ENCODE measurements at regions not wholly inside any gene's neighbourhood (a gene's known extent, or its start where the extent isn't known, plus 50 kb on each side); places are given as distances from the start of the nearest gene placed in this dataset.

DNA sequence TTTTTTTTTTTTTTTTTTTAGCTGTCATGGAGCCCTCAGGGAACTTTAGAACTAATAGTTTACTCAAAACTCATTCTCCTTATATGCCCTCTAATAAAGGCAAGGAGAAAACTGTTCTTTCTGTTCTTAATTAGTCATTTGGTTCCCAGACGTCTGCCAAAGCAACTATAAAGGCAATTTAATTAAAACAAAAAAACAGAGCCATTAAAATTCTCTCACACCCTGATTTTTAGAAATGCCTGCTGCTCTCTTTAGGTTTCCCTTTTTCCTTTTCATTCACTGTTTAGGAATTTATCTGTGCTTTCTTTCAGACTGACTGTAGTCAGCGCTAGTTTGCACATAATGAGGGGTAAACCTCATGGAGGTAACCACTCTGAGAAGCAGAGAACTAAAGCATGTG is 463.6 kb upstream of the THRB start:
- TF ChIP-seq NANOG (IDR thresholded peaks at IDR 0.05; ENCODE audit: borderline replicate concordance) (no peak), EZH2phosphoT487 (IDR thresholded peaks at IDR 0.05; ENCODE audit: unreplicated experiment) (no peak), JUNB (IDR thresholded peaks at IDR 0.05; ENCODE audit: unreplicated experiment) (no peak), EZH2 (IDR thresholded peaks at IDR 0.05; ENCODE audit: low read depth, unreplicated experiment) (no peak), POLR2AphosphoS5 (IDR thresholded peaks at IDR 0.05; ENCODE audit: low read depth) (no peak)
- TF ChIP-seq, protein P1, sequence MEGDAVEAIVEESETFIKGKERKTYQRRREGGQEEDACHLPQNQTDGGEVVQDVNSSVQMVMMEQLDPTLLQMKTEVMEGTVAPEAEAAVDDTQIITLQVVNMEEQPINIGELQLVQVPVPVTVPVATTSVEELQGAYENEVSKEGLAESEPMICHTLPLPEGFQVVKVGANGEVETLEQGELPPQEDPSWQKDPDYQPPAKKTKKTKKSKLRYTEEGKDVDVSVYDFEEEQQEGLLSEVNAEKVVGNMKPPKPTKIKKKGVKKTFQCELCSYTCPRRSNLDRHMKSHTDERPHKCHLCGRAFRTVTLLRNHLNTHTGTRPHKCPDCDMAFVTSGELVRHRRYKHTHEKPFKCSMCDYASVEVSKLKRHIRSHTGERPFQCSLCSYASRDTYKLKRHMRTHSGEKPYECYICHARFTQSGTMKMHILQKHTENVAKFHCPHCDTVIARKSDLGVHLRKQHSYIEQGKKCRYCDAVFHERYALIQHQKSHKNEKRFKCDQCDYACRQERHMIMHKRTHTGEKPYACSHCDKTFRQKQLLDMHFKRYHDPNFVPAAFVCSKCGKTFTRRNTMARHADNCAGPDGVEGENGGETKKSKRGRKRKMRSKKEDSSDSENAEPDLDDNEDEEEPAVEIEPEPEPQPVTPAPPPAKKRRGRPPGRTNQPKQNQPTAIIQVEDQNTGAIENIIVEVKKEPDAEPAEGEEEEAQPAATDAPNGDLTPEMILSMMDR (conservative IDR thresholded peaks at IDR 0.05; ENCODE audit: low read depth in 2 of 2) = no peak
- TF ChIP-seq, protein P2, sequence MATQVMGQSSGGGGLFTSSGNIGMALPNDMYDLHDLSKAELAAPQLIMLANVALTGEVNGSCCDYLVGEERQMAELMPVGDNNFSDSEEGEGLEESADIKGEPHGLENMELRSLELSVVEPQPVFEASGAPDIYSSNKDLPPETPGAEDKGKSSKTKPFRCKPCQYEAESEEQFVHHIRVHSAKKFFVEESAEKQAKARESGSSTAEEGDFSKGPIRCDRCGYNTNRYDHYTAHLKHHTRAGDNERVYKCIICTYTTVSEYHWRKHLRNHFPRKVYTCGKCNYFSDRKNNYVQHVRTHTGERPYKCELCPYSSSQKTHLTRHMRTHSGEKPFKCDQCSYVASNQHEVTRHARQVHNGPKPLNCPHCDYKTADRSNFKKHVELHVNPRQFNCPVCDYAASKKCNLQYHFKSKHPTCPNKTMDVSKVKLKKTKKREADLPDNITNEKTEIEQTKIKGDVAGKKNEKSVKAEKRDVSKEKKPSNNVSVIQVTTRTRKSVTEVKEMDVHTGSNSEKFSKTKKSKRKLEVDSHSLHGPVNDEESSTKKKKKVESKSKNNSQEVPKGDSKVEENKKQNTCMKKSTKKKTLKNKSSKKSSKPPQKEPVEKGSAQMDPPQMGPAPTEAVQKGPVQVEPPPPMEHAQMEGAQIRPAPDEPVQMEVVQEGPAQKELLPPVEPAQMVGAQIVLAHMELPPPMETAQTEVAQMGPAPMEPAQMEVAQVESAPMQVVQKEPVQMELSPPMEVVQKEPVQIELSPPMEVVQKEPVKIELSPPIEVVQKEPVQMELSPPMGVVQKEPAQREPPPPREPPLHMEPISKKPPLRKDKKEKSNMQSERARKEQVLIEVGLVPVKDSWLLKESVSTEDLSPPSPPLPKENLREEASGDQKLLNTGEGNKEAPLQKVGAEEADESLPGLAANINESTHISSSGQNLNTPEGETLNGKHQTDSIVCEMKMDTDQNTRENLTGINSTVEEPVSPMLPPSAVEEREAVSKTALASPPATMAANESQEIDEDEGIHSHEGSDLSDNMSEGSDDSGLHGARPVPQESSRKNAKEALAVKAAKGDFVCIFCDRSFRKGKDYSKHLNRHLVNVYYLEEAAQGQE (IDR thresholded peaks at IDR 0.05; ENCODE audit: unreplicated experiment) = no peak
